HEK293T (cell line): ENCODE measurements at regions not wholly inside any gene's neighbourhood (a gene's known extent, or its start where the extent isn't known, plus 50 kb on each side); places are given as distances from the start of the nearest gene placed in this dataset.

Experiments used
- BHLHE40 ChIP-seq: fragments of 450-650 bp; IDR thresholded peaks from 2 replicates; pipeline ENCODE4 v1.6.1; 2016; ENCODE audit warnings: mild to moderate bottlenecking, moderate library complexity, borderline replicate concordance
- ELF4 ChIP-seq: fragments of 450-650 bp; IDR thresholded peaks from 2 replicates; pipeline ENCODE4 v1.6.1; 2017; ENCODE audit warnings: antibody characterized with exemption
- LEF1 ChIP-seq: fragments of 450-650 bp; IDR thresholded peaks from 2 replicates; pipeline ENCODE4 v1.6.1; 2017; ENCODE audit warnings: mild to moderate bottlenecking, borderline replicate concordance
- SP1 ChIP-seq: fragments of 450-650 bp; IDR thresholded peaks from 2 replicates; pipeline ENCODE4 v1.6.1; 2017

- no peak for TF ChIP-seq ELF4
- no peak for TF ChIP-seq BHLHE40
- no peak for TF ChIP-seq SP1
- TF ChIP-seq LEF1: no peak
Measured at GRCh38 chr1:2879591-2879990, 78.1 kb upstream of the TTC34 start.
